ENCODE measurements at regions not wholly inside any gene's neighbourhood (a gene's known extent, or its start where the extent isn't known, plus 50 kb on each side); places are given as distances from the start of the nearest gene placed in this dataset.

- DNase-seq (ENCODE audit: low read depth in 2 of 2) = no peak
- H3K4me3 ChIP-seq (replicated peaks in 1 of 2; ENCODE audit: low read depth in 2 of 2, low read length in 2 of 2) = no peak overlapping the region
- TF ChIP-seq CTCF (IDR thresholded peaks at IDR 0.05; ENCODE audit: low read depth, low read length) = no peak
Measured at GRCh38 chr4:160202802-160203201, 1099.9 kb downstream of the RAPGEF2 start.

GRCh38 chr4:160212078-160212477 lies 1109.2 kb downstream of the RAPGEF2 start:
- no peak for TF ChIP-seq CTCF (IDR thresholded peaks at IDR 0.05; ENCODE audit: low read depth, low read length)
- no peak overlapping the region for H3K4me3 ChIP-seq (replicated peaks in 1 of 2; ENCODE audit: low read depth in 2 of 2, low read length in 2 of 2)
- no peak for DNase-seq (ENCODE audit: low read depth in 2 of 2)

- TF ChIP-seq CTCF (IDR thresholded peaks at IDR 0.05; ENCODE audit: low read depth, low read length) = no peak
- no peak for DNase-seq (ENCODE audit: low read depth in 2 of 2)
- no peak overlapping the region for H3K4me3 ChIP-seq (replicated peaks in 1 of 2; ENCODE audit: low read depth in 2 of 2, low read length in 2 of 2)
Measured at GRCh38 chr4:160213366-160213765, 1110.5 kb downstream of the RAPGEF2 start.

GRCh38 chr4:160217352-160217751 lies 1114.5 kb downstream of the RAPGEF2 start:
- no peak for TF ChIP-seq CTCF (IDR thresholded peaks at IDR 0.05; ENCODE audit: low read depth, low read length)
- no peak overlapping the region for H3K4me3 ChIP-seq (replicated peaks in 1 of 2; ENCODE audit: low read depth in 2 of 2, low read length in 2 of 2)
- no peak for DNase-seq (ENCODE audit: low read depth in 2 of 2)

GRCh38 chr4:160224049-160224448 lies 1121.2 kb downstream of the RAPGEF2 start:
- TF ChIP-seq CTCF (IDR thresholded peaks at IDR 0.05; ENCODE audit: low read depth, low read length) = no peak
- no peak overlapping the region for H3K4me3 ChIP-seq (replicated peaks in 1 of 2; ENCODE audit: low read depth in 2 of 2, low read length in 2 of 2)
- DNase-seq (ENCODE audit: low read depth in 2 of 2) = no peak

- TF ChIP-seq CTCF (IDR thresholded peaks at IDR 0.05; ENCODE audit: low read depth, low read length) = no peak
- DNase-seq (ENCODE audit: low read depth in 2 of 2) = no peak
- no peak overlapping the region for H3K4me3 ChIP-seq (replicated peaks in 1 of 2; ENCODE audit: low read depth in 2 of 2, low read length in 2 of 2)
Measured at GRCh38 chr4:160233141-160233540, 1130.3 kb downstream of the RAPGEF2 start.

GRCh38 chr4:160235285-160235684 lies 1132.4 kb downstream of the RAPGEF2 start:
- no peak for DNase-seq (ENCODE audit: low read depth in 2 of 2)
- TF ChIP-seq CTCF (IDR thresholded peaks at IDR 0.05; ENCODE audit: low read depth, low read length) = no peak
- no peak overlapping the region for H3K4me3 ChIP-seq (replicated peaks in 1 of 2; ENCODE audit: low read depth in 2 of 2, low read length in 2 of 2)
